ENCODE measurements at regions not wholly inside any gene's neighbourhood (a gene's known extent, or its start where the extent isn't known, plus 50 kb on each side); places are given as distances from the start of the nearest gene placed in this dataset.
"Not testable (repeated sequence)": the region's sequence is repeated elsewhere in the genome, so short reads cannot be mapped to it uniquely, and the experiment has no call there.

- no peak for DNase-seq (ENCODE audit: low read depth)
- no peak overlapping the region for H3K4me3 ChIP-seq (ENCODE audit: low read depth, low read length)
- no peak for TF ChIP-seq CTCF (IDR thresholded peaks at IDR 0.05; ENCODE audit: insufficient read depth, low read length)
Observed at GRCh38 chr4:151852202-151852601, 91.4 kb upstream of the GATB start.

GRCh38 chr4:151851354-151851753, 90.5 kb upstream of the GATB start:
- no peak overlapping the region for H3K4me3 ChIP-seq (ENCODE audit: low read depth, low read length)
- no peak for DNase-seq (ENCODE audit: low read depth)
- TF ChIP-seq CTCF (IDR thresholded peaks at IDR 0.05; ENCODE audit: insufficient read depth, low read length): no peak

GRCh38 chr4:151850791-151851213, 90.0 kb upstream of the GATB start:
- no peak overlapping the region for H3K4me3 ChIP-seq (ENCODE audit: low read depth, low read length)
- TF ChIP-seq CTCF (IDR thresholded peaks at IDR 0.05; ENCODE audit: insufficient read depth, low read length): no peak
- DNase-seq (ENCODE audit: low read depth): peak; percentile 41

GRCh38 chr4:151845551-151845950, 84.7 kb upstream of the GATB start:
- DNase-seq (ENCODE audit: low read depth); H3K4me3 ChIP-seq (ENCODE audit: low read depth, low read length): not testable (repeated sequence)

GRCh38 chr4:151842430-151843079, 81.7 kb upstream of the GATB start:
- no peak for TF ChIP-seq CTCF (IDR thresholded peaks at IDR 0.05; ENCODE audit: insufficient read depth, low read length)
- DNase-seq (ENCODE audit: low read depth): no peak
- H3K4me3 ChIP-seq (ENCODE audit: low read depth, low read length): no peak overlapping the region

- TF ChIP-seq CTCF (IDR thresholded peaks at IDR 0.05; ENCODE audit: insufficient read depth, low read length): no peak
- H3K4me3 ChIP-seq (ENCODE audit: low read depth, low read length): no peak overlapping the region
- DNase-seq (ENCODE audit: low read depth): no peak
Observed at GRCh38 chr4:151841107-151841506, 80.3 kb upstream of the GATB start.

GRCh38 chr4:151835467-151835866, 74.7 kb upstream of the GATB start:
- no peak for DNase-seq (ENCODE audit: low read depth)
- TF ChIP-seq CTCF (IDR thresholded peaks at IDR 0.05; ENCODE audit: insufficient read depth, low read length): no peak
- no peak overlapping the region for H3K4me3 ChIP-seq (ENCODE audit: low read depth, low read length)
